Hindlimb muscle (tissue), 1 donor: ENCODE measurements at regions not wholly inside any gene's neighbourhood (a gene's known extent, or its start where the extent isn't known, plus 50 kb on each side); places are given as distances from the start of the nearest gene placed in this dataset.

Experiments
- DNase-seq: peaks from one replicate; pipeline ENCODE4 v3.0.0-alpha.2; 2013

GRCh38 chr13:74040200-74040599 lies 94.0 kb downstream of the KLF12 start:
- no peak for DNase-seq

DNA sequence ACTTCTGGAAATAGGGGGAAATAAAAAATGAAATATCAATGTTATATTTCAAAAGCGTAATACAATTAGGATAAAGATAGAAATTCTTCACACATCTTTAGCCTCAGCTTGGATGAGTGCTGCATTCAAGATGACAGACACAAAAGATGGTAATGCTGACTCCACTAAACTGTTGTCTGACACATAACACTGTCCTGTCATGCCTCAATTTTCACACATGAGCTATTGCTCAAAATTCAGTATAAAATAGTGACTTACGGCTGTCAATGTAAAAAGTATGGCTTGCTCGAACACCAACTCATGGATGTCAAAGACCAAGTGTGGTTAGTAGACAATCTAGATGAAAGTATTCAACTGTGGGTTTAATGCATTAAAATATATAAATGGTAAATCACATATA lies 94.5 kb downstream of the KLF12 start:
- no peak for DNase-seq

- DNase-seq = no peak
These were observed 95.0 kb downstream of the KLF12 start for GRCh38 chr13:74039154-74039553.

DNA sequence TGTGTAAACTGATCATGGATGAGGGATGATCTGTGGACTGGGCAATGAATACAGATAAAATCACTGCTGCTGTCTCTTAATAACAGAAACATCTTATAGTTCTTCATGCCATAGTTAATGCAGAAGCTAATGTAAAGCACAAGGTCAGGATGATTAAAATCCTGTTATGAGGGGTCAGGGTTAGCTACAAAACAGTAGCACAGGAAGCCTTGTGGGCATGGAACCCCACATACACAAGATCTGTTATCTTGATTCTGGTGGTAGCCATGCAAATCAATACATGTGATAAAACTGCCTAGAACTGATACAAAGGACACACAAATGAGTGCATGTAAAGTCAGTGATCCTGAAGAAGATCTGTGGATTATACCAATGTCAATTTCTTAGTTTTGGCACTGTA lies 96.4 kb downstream of the KLF12 start:
- DNase-seq = no peak

DNA sequence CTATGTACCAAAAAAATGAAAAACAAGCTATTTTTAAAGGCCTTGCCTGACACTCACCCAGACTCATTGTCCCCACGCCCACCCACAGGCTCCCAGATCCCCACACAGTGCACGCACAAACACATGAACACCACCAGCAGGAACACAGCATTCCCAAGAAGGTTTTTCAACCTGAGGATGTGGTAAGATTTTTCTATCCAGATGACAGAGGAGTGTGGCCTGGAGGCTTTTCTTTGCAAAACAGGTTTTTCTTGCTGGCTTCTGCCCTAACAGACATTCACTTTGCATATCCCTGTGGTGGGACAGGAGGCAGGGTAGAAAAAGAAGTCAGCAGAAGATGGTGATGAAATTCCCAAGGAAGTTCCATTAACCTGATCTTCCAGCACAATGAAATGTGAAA lies 97.8 kb downstream of the KLF12 start:
- DNase-seq = no peak

GRCh38 chr13:74035896-74036295 lies 98.3 kb downstream of the KLF12 start:
- no peak for DNase-seq

DNA sequence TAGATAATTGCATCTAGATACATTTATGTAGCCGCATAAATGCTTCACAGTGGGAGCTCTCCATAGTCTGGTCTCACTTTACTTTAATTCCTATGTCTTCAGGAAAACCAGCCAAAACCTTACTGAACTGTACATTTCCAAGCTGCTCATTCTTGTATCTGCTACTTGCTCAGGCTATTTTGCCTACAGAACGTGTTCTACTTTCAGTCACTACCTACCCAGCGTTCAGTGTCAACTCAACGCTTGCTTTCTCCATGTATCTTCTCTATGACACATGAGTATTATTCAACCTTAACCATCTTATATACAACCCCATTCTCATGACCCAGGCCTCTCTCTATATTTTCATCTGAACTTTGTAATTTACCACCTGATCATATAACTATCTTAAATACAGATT lies 101.9 kb downstream of the KLF12 start:
- no peak for DNase-seq

GRCh38 chr13:74027161-74027779 lies 106.9 kb downstream of the KLF12 start:
- no peak for DNase-seq

GRCh38 chr13:74026753-74027152 lies 107.5 kb downstream of the KLF12 start:
- DNase-seq = no peak

- DNase-seq = no peak
These were observed 108.8 kb downstream of the KLF12 start for GRCh38 chr13:74025369-74025768.

- DNase-seq = no peak
These were observed 109.3 kb downstream of the KLF12 start for GRCh38 chr13:74024856-74025255.

GRCh38 chr13:74024314-74024713 lies 109.9 kb downstream of the KLF12 start:
- no peak for DNase-seq

- no peak for DNase-seq
These were observed 110.7 kb downstream of the KLF12 start for GRCh38 chr13:74023484-74023883.

- DNase-seq = no peak
These were observed 112.7 kb downstream of the KLF12 start for GRCh38 chr13:74021505-74021904.

DNA sequence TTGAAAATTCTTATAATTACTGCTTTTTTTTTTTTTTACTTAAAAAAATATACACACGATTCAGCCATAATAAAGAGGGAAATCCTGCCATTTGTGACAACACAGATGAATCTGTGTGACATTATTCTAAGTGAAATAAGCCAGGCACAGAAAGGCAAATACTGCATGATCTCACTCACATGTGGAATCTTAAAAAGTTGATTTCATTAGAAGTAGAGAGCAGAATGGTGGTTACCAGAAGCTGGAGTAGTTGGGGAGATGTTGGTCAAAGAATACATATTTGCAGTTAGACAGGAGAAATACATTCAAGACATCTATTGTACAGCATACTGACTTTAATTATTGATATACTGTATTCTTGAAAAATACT lies 116.2 kb downstream of the KLF12 start:
- no peak for DNase-seq

- no peak for DNase-seq
These were observed 116.7 kb downstream of the KLF12 start for GRCh38 chr13:74017301-74018061.

- no peak for DNase-seq
These were observed 119.1 kb downstream of the KLF12 start for GRCh38 chr13:74015137-74015536.

DNA sequence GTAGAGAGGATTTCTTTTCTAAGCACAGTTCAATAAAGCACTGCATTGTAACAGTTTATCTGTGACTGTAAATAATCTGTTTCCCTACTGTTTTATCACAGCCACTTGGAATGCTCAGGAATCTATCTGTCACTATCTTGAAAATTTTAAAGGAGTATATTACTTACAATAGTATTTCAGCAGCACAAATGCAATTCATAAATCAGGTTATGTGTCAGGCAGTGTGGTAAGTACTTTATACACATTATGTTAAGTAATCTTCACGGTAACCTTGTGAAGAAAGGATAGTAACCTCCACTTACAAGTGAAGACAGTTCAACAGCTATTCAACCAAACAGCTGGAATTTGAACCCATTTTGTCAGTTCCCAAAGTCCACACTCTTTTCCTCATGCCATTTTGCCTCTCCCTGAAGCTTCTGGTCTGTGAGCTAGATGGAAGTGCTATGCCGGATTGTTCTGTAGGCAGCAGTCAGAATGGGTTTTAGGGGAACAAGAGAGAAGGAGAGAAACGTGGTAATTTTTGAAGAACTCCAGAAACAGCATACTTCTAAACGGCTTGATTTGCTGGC lies 125.0 kb downstream of the KLF12 start:
- DNase-seq = no peak

GRCh38 chr13:74006666-74007065 lies 127.5 kb downstream of the KLF12 start:
- DNase-seq = no peak

GRCh38 chr13:74005320-74006157 lies 128.7 kb downstream of the KLF12 start:
- DNase-seq = no peak

DNA sequence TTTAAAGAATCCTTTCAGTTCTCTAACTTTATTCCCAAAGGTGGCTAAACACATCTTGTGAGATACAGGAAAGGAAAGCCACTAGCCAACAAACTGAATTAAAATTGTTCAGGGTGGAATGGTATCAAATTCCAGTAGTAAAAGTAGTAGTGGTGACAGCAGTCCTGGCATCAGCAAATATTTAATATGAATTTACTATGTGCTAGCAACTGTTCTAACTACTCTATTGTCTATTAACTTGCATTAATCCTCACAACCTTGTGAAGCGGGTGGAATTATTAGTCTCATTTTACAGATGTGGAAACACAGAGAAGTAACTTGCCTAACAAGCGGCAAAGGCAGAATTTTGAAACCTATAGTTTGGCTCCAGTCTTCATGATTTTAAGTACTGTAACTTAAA lies 130.1 kb downstream of the KLF12 start:
- no peak for DNase-seq

DNA sequence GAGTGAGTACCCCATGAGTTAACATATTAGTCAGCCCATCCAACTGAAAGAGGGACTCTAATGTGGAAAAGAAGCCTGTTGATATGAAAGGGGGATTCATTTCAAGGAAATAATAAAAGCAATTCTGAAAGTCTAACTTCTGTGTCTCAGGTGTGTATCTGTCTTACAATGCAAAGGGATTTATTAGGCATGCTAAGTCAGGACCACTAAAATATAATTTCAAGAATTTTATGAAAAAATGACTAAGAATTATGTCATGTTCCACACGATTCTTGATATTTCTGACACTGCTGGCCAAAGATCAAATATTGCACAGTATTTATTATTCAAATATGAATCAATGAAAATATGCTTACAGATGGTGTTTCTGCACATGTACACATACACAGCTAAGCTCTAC lies 130.8 kb downstream of the KLF12 start:
- DNase-seq = no peak

GRCh38 chr13:74000876-74001275 lies 133.3 kb downstream of the KLF12 start:
- no peak for DNase-seq
